GM19043 (cell line): ENCODE measurements at regions not wholly inside any gene's neighbourhood (a gene's known extent, or its start where the extent isn't known, plus 50 kb on each side); places are given as distances from the start of the nearest gene placed in this dataset.

ENCODE experiments used
- ATAC-seq: cut with Tn5 transposase; IDR thresholded peaks from one replicate; pipeline ENCODE4 v1.9.1; 2021; ENCODE audit warnings: low read depth; ENCODE audit not compliant: unreplicated experiment

GRCh38 chr2:155218945-155219344 is 520.5 kb downstream of the KCNJ3 start:
- no peak for ATAC-seq

- no peak for ATAC-seq
These were observed 519.9 kb downstream of the KCNJ3 start for GRCh38 chr2:155218292-155218924.

GRCh38 chr2:155215037-155215707 is 516.7 kb downstream of the KCNJ3 start:
- no peak for ATAC-seq

- no peak for ATAC-seq
These were observed 511.4 kb downstream of the KCNJ3 start for GRCh38 chr2:155209696-155210450.

GRCh38 chr2:155203178-155203577 is 504.7 kb downstream of the KCNJ3 start:
- ATAC-seq: no peak

- ATAC-seq: no peak
These were observed 502.3 kb downstream of the KCNJ3 start for GRCh38 chr2:155200753-155201152.

GRCh38 chr2:155190342-155190741 is 491.8 kb downstream of the KCNJ3 start:
- no peak for ATAC-seq

- no peak for ATAC-seq
These were observed 480.4 kb downstream of the KCNJ3 start for GRCh38 chr2:155178921-155179320.

GRCh38 chr2:155176345-155176744 is 477.9 kb downstream of the KCNJ3 start:
- no peak for ATAC-seq

- ATAC-seq: no peak
These were observed 470.8 kb downstream of the KCNJ3 start for GRCh38 chr2:155169317-155169716.

- ATAC-seq: no peak
These were observed 464.0 kb downstream of the KCNJ3 start for GRCh38 chr2:155162494-155162893.

GRCh38 chr2:155161314-155161713 is 462.8 kb downstream of the KCNJ3 start:
- no peak for ATAC-seq

GRCh38 chr2:155157711-155158110 is 459.2 kb downstream of the KCNJ3 start:
- no peak for ATAC-seq

GRCh38 chr2:155157065-155157464 is 458.6 kb downstream of the KCNJ3 start:
- no peak for ATAC-seq

GRCh38 chr2:155151945-155152344 is 453.4 kb downstream of the KCNJ3 start:
- ATAC-seq: no peak

GRCh38 chr2:155151472-155151871 is 453.0 kb downstream of the KCNJ3 start:
- no peak for ATAC-seq

GRCh38 chr2:155145758-155146229 is 447.3 kb downstream of the KCNJ3 start:
- peak; percentile 98 for ATAC-seq

GRCh38 chr2:155141418-155141817 is 442.9 kb downstream of the KCNJ3 start:
- no peak for ATAC-seq

- ATAC-seq: no peak
These were observed 427.2 kb downstream of the KCNJ3 start for GRCh38 chr2:155125585-155126230.

- ATAC-seq: no peak
These were observed 417.4 kb downstream of the KCNJ3 start for GRCh38 chr2:155115846-155116245.

- no peak for ATAC-seq
These were observed 412.6 kb downstream of the KCNJ3 start for GRCh38 chr2:155111070-155111469.
